Tibial nerve (tissue), 4 donors: ENCODE measurements at regions not wholly inside any gene's neighbourhood (a gene's known extent, or its start where the extent isn't known, plus 50 kb on each side); places are given as distances from the start of the nearest gene placed in this dataset.
A peak's percentile ranks its signal among the peaks of the same experiment; 100 is the strongest.

ENCODE experiments used
- DNase-seq, 2 donors: peaks; one replicate each; pipeline ENCODE4 v3.0.0-alpha.2; 2019; ENCODE audit warnings: low spot score in 2 of 2
- H3K27ac ChIP-seq, 4 donors: fragments of 200-600 bp; sonication (generic) in 3 of 4; one replicate each; pipeline ENCODE4 v1.5.1; 2017 to 2019; ENCODE audit warnings: mild to moderate bottlenecking in 1 of 4
- H3K27me3 ChIP-seq, 2 donors: fragments of 200-600 bp; sonication (generic) in 1 of 2; one replicate each; pipeline versions ENCODE4 v1.5.1 to v1.6.0; 2017 to 2019
- H3K36me3 ChIP-seq, 3 donors: fragments of 200-600 bp; sonication (generic); one replicate each; pipeline ENCODE4 v1.5.1; 2018 to 2019
- H3K4me1 ChIP-seq, 4 donors: fragments of 200-600 bp; sonication (generic) in 3 of 4; one replicate each; pipeline ENCODE4 v1.5.1; 2017 to 2019
- H3K4me3 ChIP-seq, 4 donors: fragments of 200-600 bp; sonication (generic) in 3 of 4; one replicate each; pipeline ENCODE4 v1.5.1; 2017 to 2019; ENCODE audit warnings: mild to moderate bottlenecking in 1 of 4, moderate library complexity in 1 of 4
- H3K9me3 ChIP-seq, 4 donors: fragments of 200-600 bp; sonication (generic) in 3 of 4; one replicate each; pipeline ENCODE4 v1.5.1; 2017 to 2019
- EP300 ChIP-seq, 2 donors: sonication (generic); formaldehyde crosslinking; IDR thresholded peaks; one replicate each; pipeline ENCODE4 v1.6.1; 2017; ENCODE audit warnings: antibody characterized with exemption in 2 of 2, mild to moderate bottlenecking in 1 of 2
- POLR2A ChIP-seq, 2 donors: fragments of 450-650 bp; IDR thresholded peaks; one replicate each; pipeline ENCODE4 v1.6.1; 2017; ENCODE audit warnings: antibody characterized with exemption in 2 of 2, mild to moderate bottlenecking in 2 of 2, moderate library complexity in 2 of 2
- WGBS, 2 donors: methylation state at CpG; one replicate each; pipeline ENCODE4 v1.1.5; 2018; 5-methylcytosine and 5-hydroxymethylcytosine counted together
- TF ChIP-seq, protein P1 (sequence below), 5 experiments: fragments of 200-600 bp in 3 of 5; fragments of 450-650 bp in 2 of 5; sonication (generic) in 3 of 5; IDR thresholded peaks; one replicate each; pipeline ENCODE4 v1.5.1; 2016 to 2019; ENCODE audit warnings: antibody characterized with exemption in 5 of 5, mild to moderate bottlenecking in 3 of 5, moderate library complexity in 2 of 5

DNA sequence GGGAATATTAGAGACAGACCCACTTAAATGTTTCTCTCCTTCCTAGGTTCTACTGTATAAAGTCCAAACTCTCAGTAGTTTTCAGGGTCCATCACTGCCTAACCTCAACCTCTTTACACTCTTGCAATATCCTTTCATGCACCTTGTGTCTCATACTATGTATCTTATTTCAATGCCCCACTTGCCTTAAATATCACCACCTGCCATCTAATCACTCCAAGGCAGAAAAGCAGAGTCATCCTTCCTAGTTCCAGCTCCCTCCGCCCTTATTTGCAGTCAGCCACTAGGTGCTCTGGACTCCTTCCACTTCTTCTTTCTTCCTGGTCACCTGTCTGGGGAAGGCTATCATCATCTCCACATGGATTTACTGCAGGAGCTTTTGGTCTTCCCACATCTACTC lies 322.0 kb downstream of the MFSD1 start:
- Histone ChIP-seq H3K9me3 (no peaks in the 10 kb centered on the region), H3K4me3 (no peak overlapping the region), H3K27ac (no peak overlapping the region), H3K4me1 (peaks cover 0 to 12% (median 0%) of the 10 kb centered on the region in 4 donors), H3K27me3 (no peaks in the 10 kb centered on the region), H3K36me3 (no peaks in the 10 kb centered on the region)
- TF ChIP-seq, protein P1, sequence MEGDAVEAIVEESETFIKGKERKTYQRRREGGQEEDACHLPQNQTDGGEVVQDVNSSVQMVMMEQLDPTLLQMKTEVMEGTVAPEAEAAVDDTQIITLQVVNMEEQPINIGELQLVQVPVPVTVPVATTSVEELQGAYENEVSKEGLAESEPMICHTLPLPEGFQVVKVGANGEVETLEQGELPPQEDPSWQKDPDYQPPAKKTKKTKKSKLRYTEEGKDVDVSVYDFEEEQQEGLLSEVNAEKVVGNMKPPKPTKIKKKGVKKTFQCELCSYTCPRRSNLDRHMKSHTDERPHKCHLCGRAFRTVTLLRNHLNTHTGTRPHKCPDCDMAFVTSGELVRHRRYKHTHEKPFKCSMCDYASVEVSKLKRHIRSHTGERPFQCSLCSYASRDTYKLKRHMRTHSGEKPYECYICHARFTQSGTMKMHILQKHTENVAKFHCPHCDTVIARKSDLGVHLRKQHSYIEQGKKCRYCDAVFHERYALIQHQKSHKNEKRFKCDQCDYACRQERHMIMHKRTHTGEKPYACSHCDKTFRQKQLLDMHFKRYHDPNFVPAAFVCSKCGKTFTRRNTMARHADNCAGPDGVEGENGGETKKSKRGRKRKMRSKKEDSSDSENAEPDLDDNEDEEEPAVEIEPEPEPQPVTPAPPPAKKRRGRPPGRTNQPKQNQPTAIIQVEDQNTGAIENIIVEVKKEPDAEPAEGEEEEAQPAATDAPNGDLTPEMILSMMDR (IDR thresholded peaks at IDR 0.05) = no peak
- WGBS, 2 donors = 86 to 97% methylated on average over 1 of the region's 1 CpG
- no peak for DNase-seq

DNA sequence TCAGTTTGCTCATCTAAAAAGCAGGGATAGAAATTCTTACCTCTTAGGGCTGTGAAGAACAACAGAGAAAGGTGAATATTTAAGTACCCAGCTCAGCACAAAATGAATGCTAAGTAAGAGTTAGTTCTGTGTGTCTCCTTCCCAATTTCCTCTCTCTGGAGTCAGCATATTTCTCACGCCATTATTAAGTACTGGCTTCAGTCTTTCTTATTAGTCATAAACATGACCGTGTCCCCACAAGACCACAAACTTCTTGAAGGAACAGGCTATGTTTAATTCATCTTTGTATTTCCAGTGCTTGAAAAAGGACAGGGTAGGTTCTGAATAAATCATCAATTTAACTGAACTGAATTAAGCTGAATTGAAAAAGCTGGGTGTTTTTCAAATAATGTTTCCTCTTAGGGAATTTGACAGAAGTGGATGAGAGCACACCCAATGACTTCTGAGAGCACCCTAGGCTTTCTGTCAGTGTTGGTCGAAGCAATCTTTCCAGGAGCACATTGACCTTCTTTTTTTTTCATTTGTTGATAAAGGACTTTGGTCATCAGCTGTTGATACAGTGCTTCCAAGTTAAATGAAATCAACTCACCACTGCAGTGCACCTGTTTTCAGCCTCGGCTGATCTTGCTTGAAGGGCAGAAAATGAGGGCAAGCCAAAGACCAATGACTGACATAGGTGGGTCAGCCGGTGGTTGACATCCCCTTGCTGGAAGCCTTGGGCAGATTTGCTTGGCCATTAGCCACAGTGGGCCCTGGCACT lies 324.6 kb downstream of the MFSD1 start:
- Histone ChIP-seq H3K27me3 (no peaks in the 10 kb centered on the region), H3K4me1 (peaks cover 0 to 12% (median 0%) of the 10 kb centered on the region in 4 donors), H3K4me3 (no peak overlapping the region), H3K9me3 (no peaks in the 10 kb centered on the region), H3K36me3 (no peaks in the 10 kb centered on the region), H3K27ac (peak overlapping the region in 1 of 4 donors; percentile 52)
- TF ChIP-seq EP300 (IDR thresholded peaks at IDR 0.05) = no peak
- TF ChIP-seq POLR2A (IDR thresholded peaks at IDR 0.05) = no peak
- TF ChIP-seq, protein P1 (IDR thresholded peaks at IDR 0.05) = no peak
- DNase-seq = no peak
- WGBS, 2 donors = 56% methylated on average over 5 of the region's 5 CpGs

DNA sequence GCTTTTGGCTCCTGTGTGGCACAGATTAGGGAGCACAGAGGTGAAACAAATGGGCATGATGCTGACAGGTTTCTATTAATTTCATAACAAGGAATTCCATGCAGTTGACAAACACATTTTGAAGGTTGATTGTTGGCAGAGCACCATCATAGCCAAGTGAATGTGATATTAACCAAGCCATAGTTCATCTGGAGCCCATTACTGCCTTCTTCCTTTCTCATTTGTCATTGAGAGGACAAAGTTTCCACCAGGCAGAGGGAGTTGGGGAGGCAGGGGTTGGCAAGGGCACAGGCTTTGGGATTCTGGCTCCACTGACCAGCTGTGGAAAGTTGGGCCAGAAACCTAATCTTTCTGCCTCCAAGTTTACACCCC lies 325.2 kb downstream of the MFSD1 start:
- Histone ChIP-seq H3K4me3 (no peak overlapping the region), H3K36me3 (no peaks in the 10 kb centered on the region), H3K27ac (peak overlapping the region in 1 of 4 donors; percentile 52), H3K27me3 (no peaks in the 10 kb centered on the region), H3K9me3 (no peaks in the 10 kb centered on the region), H3K4me1 (peaks cover 0 to 12% (median 0%) of the 10 kb centered on the region in 4 donors)
- no peak for DNase-seq
- TF ChIP-seq, protein P1 (IDR thresholded peaks at IDR 0.05) = no peak
- TF ChIP-seq POLR2A (IDR thresholded peaks at IDR 0.05) (no peak), EP300 (IDR thresholded peaks at IDR 0.05) (no peak)

DNA sequence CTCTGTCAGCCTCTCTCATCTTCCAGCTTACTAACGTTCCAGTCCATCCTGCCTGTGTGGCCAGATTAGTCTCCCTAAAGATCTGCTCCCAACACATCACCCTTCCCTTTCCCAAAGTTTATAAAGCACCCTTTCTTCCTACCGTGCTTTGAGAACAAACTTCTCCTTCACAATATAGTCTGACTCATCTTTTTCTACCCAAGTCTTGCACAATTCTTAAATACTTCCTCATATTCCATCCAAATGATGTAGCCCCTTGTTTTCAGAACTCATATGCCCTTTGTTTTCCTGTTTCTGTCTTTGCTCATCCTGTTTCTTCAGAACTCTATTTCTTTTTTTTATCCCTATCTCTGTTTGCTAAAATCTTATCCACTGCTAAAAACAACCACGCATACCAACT lies 326.8 kb downstream of the MFSD1 start:
- H3K36me3 ChIP-seq = no peaks in the 10 kb centered on the region
- H3K27ac ChIP-seq = peak overlapping the region in 1 of 4 donors; percentile 41
- peaks cover 0 to 12% (median 0%) of the 10 kb centered on the region in 4 donors for H3K4me1 ChIP-seq
- H3K27me3 ChIP-seq = no peaks in the 10 kb centered on the region
- no peak for TF ChIP-seq POLR2A (IDR thresholded peaks at IDR 0.05)
- TF ChIP-seq EP300 (IDR thresholded peaks at IDR 0.05) = peak; percentile 44 to 62
- TF ChIP-seq, protein P1 (IDR thresholded peaks at IDR 0.05) = no peak
- no peaks in the 10 kb centered on the region for H3K9me3 ChIP-seq
- DNase-seq = peak in 1 of 2 donors; percentile 8
- 26 to 27% methylated on average over 3 of the region's 3 CpGs for WGBS, 2 donors
- no peak overlapping the region for H3K4me3 ChIP-seq

DNA sequence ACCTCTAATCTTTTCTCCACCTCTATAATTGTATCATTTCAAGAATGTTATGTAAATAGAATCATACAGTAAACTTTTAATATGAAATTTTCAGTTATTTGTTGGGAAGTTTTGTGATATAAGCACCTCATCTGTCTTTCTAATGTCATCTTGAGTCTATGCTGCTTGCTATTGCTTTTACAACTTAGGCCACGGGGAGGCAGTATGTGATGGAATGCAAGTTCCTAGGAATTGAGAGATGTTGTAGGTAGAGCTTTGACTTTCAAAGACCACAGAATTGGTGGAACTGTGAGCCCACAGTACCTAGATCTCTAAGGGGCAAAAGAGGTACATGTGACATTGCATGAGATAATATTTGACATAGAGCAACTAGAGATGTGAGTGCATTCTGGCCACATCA lies 328.3 kb downstream of the MFSD1 start:
- no peak for DNase-seq
- 26 to 30% methylated on average over 1 of the region's 1 CpG for WGBS, 2 donors
- H3K4me1 ChIP-seq = peaks cover 0 to 12% (median 0%) of the 10 kb centered on the region in 4 donors
- no peak overlapping the region for H3K4me3 ChIP-seq
- TF ChIP-seq, protein P1 (IDR thresholded peaks at IDR 0.05) = no peak
- H3K27me3 ChIP-seq = no peaks in the 10 kb centered on the region
- no peaks in the 10 kb centered on the region for H3K9me3 ChIP-seq
- no peak overlapping the region for H3K27ac ChIP-seq
- no peaks in the 10 kb centered on the region for H3K36me3 ChIP-seq
